ENCODE measurements at regions not wholly inside any gene's neighbourhood (a gene's known extent, or its start where the extent isn't known, plus 50 kb on each side); places are given as distances from the start of the nearest gene placed in this dataset.

GRCh38 chr4:116838609-116839008, 246.8 kb downstream of the TRAM1L1 start:
- Histone ChIP-seq H3K4me1 (ENCODE audit: control insufficient read depth in 2 of 2, insufficient read depth in 2 of 2, low read length in 2 of 2) (no peaks in the 10 kb centered on the region), H3K27ac (ENCODE audit: low read depth in 2 of 2, low read length in 2 of 2) (no peak overlapping the region), H3K27me3 (ENCODE audit: control insufficient read depth in 2 of 2, insufficient read depth in 2 of 2, low read length in 2 of 2) (no peaks in the 10 kb centered on the region), H3K36me3 (ENCODE audit: control insufficient read depth in 2 of 2, insufficient read depth in 2 of 2, low read length in 2 of 2) (no peaks in the 10 kb centered on the region), H3K9ac (ENCODE audit: low read depth in 1 of 2, low read length in 2 of 2) (no peak overlapping the region), H3K9me3 (ENCODE audit: control insufficient read depth in 2 of 2, low read length in 2 of 2) (no peaks in the 10 kb centered on the region), H3K4me3 (ENCODE audit: low read length in 2 of 2) (no peak overlapping the region)

DNA sequence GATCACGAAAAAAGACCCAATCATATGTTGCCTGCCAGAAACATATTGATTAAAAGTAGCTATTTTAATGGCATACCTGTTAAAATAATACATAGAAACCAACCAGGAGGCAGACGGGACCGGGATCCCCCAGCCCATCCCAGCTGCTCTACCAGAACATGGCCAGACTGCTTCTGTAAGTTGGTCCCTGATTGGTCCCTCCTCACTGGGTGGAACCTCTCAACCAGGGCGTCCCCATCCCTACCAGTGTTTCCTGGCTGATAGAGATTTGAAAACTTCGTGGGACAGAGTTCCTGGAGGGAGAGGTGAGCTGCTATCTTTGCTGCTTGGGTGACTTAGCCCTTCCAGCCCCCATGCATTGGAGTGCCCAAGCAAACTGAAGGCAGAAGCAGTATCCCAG, 256.2 kb downstream of the TRAM1L1 start:
- no peak overlapping the region for H3K9ac ChIP-seq (ENCODE audit: low read depth in 1 of 2, low read length in 2 of 2)

GRCh38 chr4:116824172-116824571, 261.2 kb downstream of the TRAM1L1 start:
- no peak overlapping the region for H3K27ac ChIP-seq (ENCODE audit: low read depth in 2 of 2, low read length in 2 of 2)
- no peak overlapping the region for H3K9ac ChIP-seq (ENCODE audit: low read depth in 1 of 2, low read length in 2 of 2)
- H3K27me3 ChIP-seq (ENCODE audit: control insufficient read depth in 2 of 2, insufficient read depth in 2 of 2, low read length in 2 of 2) = no peaks in the 10 kb centered on the region
- no peaks in the 10 kb centered on the region for H3K9me3 ChIP-seq (ENCODE audit: control insufficient read depth in 2 of 2, low read length in 2 of 2)
- H3K4me3 ChIP-seq (ENCODE audit: low read length in 2 of 2) = no peak overlapping the region
- H3K4me1 ChIP-seq (ENCODE audit: control insufficient read depth in 2 of 2, insufficient read depth in 2 of 2, low read length in 2 of 2) = no peaks in the 10 kb centered on the region
- H3K36me3 ChIP-seq (ENCODE audit: control insufficient read depth in 2 of 2, insufficient read depth in 2 of 2, low read length in 2 of 2) = no peaks in the 10 kb centered on the region

More for the DNA sequence above, 256.2 kb downstream of the TRAM1L1 start:
- H3K27me3 ChIP-seq (ENCODE audit: control insufficient read depth in 2 of 2, insufficient read depth in 2 of 2, low read length in 2 of 2) = no peaks in the 10 kb centered on the region
- H3K4me3 ChIP-seq (ENCODE audit: low read length in 2 of 2) = no peak overlapping the region
- no peak overlapping the region for H3K27ac ChIP-seq (ENCODE audit: low read depth in 2 of 2, low read length in 2 of 2)
- no peaks in the 10 kb centered on the region for H3K9me3 ChIP-seq (ENCODE audit: control insufficient read depth in 2 of 2, low read length in 2 of 2)
- H3K4me1 ChIP-seq (ENCODE audit: control insufficient read depth in 2 of 2, insufficient read depth in 2 of 2, low read length in 2 of 2) = no peaks in the 10 kb centered on the region
- H3K36me3 ChIP-seq (ENCODE audit: control insufficient read depth in 2 of 2, insufficient read depth in 2 of 2, low read length in 2 of 2) = no peaks in the 10 kb centered on the region

GRCh38 chr4:116811730-116812129, 273.6 kb downstream of the TRAM1L1 start:
- Histone ChIP-seq H3K27me3 (ENCODE audit: control insufficient read depth in 2 of 2, insufficient read depth in 2 of 2, low read length in 2 of 2) (no peaks in the 10 kb centered on the region), H3K36me3 (ENCODE audit: control insufficient read depth in 2 of 2, insufficient read depth in 2 of 2, low read length in 2 of 2) (no peaks in the 10 kb centered on the region), H3K4me3 (ENCODE audit: low read length in 2 of 2) (no peak overlapping the region), H3K9me3 (ENCODE audit: control insufficient read depth in 2 of 2, low read length in 2 of 2) (no peaks in the 10 kb centered on the region), H3K9ac (ENCODE audit: low read depth in 1 of 2, low read length in 2 of 2) (no peak overlapping the region), H3K4me1 (ENCODE audit: control insufficient read depth in 2 of 2, insufficient read depth in 2 of 2, low read length in 2 of 2) (no peaks in the 10 kb centered on the region), H3K27ac (ENCODE audit: low read depth in 2 of 2, low read length in 2 of 2) (no peak overlapping the region)

GRCh38 chr4:116796022-116796421, 289.4 kb downstream of the TRAM1L1 start:
- no peaks in the 10 kb centered on the region for H3K9me3 ChIP-seq (ENCODE audit: control insufficient read depth in 2 of 2, low read length in 2 of 2)
- H3K9ac ChIP-seq (ENCODE audit: low read depth in 1 of 2, low read length in 2 of 2) = no peak overlapping the region
- H3K4me3 ChIP-seq (ENCODE audit: low read length in 2 of 2) = no peak overlapping the region
- H3K36me3 ChIP-seq (ENCODE audit: control insufficient read depth in 2 of 2, insufficient read depth in 2 of 2, low read length in 2 of 2) = no peaks in the 10 kb centered on the region
- no peaks in the 10 kb centered on the region for H3K4me1 ChIP-seq (ENCODE audit: control insufficient read depth in 2 of 2, insufficient read depth in 2 of 2, low read length in 2 of 2)
- no peak overlapping the region for H3K27ac ChIP-seq (ENCODE audit: low read depth in 2 of 2, low read length in 2 of 2)
- no peaks in the 10 kb centered on the region for H3K27me3 ChIP-seq (ENCODE audit: control insufficient read depth in 2 of 2, insufficient read depth in 2 of 2, low read length in 2 of 2)

GRCh38 chr4:116788723-116789122, 296.7 kb downstream of the TRAM1L1 start:
- Histone ChIP-seq H3K4me1 (ENCODE audit: control insufficient read depth in 2 of 2, insufficient read depth in 2 of 2, low read length in 2 of 2) (no peaks in the 10 kb centered on the region), H3K9me3 (ENCODE audit: control insufficient read depth in 2 of 2, low read length in 2 of 2) (no peaks in the 10 kb centered on the region), H3K4me3 (ENCODE audit: low read length in 2 of 2) (no peak overlapping the region), H3K9ac (ENCODE audit: low read depth in 1 of 2, low read length in 2 of 2) (no peak overlapping the region), H3K36me3 (ENCODE audit: control insufficient read depth in 2 of 2, insufficient read depth in 2 of 2, low read length in 2 of 2) (no peaks in the 10 kb centered on the region), H3K27me3 (ENCODE audit: control insufficient read depth in 2 of 2, insufficient read depth in 2 of 2, low read length in 2 of 2) (no peaks in the 10 kb centered on the region), H3K27ac (ENCODE audit: low read depth in 2 of 2, low read length in 2 of 2) (no peak overlapping the region)

GRCh38 chr4:116755051-116755450, 330.3 kb downstream of the TRAM1L1 start:
- H3K9ac ChIP-seq (ENCODE audit: low read depth in 1 of 2, low read length in 2 of 2) = no peak overlapping the region
- no peaks in the 10 kb centered on the region for H3K36me3 ChIP-seq (ENCODE audit: control insufficient read depth in 2 of 2, insufficient read depth in 2 of 2, low read length in 2 of 2)
- H3K4me1 ChIP-seq (ENCODE audit: control insufficient read depth in 2 of 2, insufficient read depth in 2 of 2, low read length in 2 of 2) = no peaks in the 10 kb centered on the region
- no peak overlapping the region for H3K4me3 ChIP-seq (ENCODE audit: low read length in 2 of 2)
- H3K9me3 ChIP-seq (ENCODE audit: control insufficient read depth in 2 of 2, low read length in 2 of 2) = no peaks in the 10 kb centered on the region
- no peaks in the 10 kb centered on the region for H3K27me3 ChIP-seq (ENCODE audit: control insufficient read depth in 2 of 2, insufficient read depth in 2 of 2, low read length in 2 of 2)
- no peak overlapping the region for H3K27ac ChIP-seq (ENCODE audit: low read depth in 2 of 2, low read length in 2 of 2)

GRCh38 chr4:116752027-116752426, 333.3 kb downstream of the TRAM1L1 start:
- Histone ChIP-seq H3K27me3 (ENCODE audit: control insufficient read depth in 2 of 2, insufficient read depth in 2 of 2, low read length in 2 of 2) (no peaks in the 10 kb centered on the region), H3K9ac (ENCODE audit: low read depth in 1 of 2, low read length in 2 of 2) (no peak overlapping the region), H3K36me3 (ENCODE audit: control insufficient read depth in 2 of 2, insufficient read depth in 2 of 2, low read length in 2 of 2) (no peaks in the 10 kb centered on the region), H3K27ac (ENCODE audit: low read depth in 2 of 2, low read length in 2 of 2) (no peak overlapping the region), H3K4me3 (ENCODE audit: low read length in 2 of 2) (no peak overlapping the region), H3K9me3 (ENCODE audit: control insufficient read depth in 2 of 2, low read length in 2 of 2) (no peaks in the 10 kb centered on the region), H3K4me1 (ENCODE audit: control insufficient read depth in 2 of 2, insufficient read depth in 2 of 2, low read length in 2 of 2) (no peaks in the 10 kb centered on the region)

- Histone ChIP-seq H3K9me3 (ENCODE audit: control insufficient read depth in 2 of 2, low read length in 2 of 2) (no peaks in the 10 kb centered on the region), H3K4me1 (ENCODE audit: control insufficient read depth in 2 of 2, insufficient read depth in 2 of 2, low read length in 2 of 2) (no peaks in the 10 kb centered on the region), H3K36me3 (ENCODE audit: control insufficient read depth in 2 of 2, insufficient read depth in 2 of 2, low read length in 2 of 2) (no peaks in the 10 kb centered on the region), H3K27ac (ENCODE audit: low read depth in 2 of 2, low read length in 2 of 2) (no peak overlapping the region), H3K9ac (ENCODE audit: low read depth in 1 of 2, low read length in 2 of 2) (no peak overlapping the region), H3K27me3 (ENCODE audit: control insufficient read depth in 2 of 2, insufficient read depth in 2 of 2, low read length in 2 of 2) (no peaks in the 10 kb centered on the region), H3K4me3 (ENCODE audit: low read length in 2 of 2) (no peak overlapping the region)
These were observed 348.6 kb downstream of the TRAM1L1 start for GRCh38 chr4:116736756-116737155.

DNA sequence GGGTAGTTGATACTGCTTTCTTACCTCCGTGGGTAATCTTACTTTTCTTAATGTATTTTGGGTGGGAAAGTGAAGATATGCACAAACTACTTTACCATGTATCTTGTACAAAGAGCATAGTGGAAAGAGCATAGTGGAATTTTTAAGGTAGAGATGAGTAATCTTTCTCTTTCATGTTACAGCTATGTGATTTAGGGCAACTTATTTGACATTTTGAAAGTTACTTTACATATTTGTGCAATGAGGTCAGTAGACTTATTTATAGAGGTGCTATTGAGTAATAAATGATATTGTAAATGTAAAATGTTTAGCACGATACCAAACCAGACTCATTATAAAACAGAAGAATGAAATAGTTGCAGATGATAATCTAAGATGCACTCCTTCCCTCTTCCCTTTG, 351.2 kb downstream of the TRAM1L1 start:
- Histone ChIP-seq H3K9ac (ENCODE audit: low read depth in 1 of 2, low read length in 2 of 2) (no peak overlapping the region), H3K27me3 (ENCODE audit: control insufficient read depth in 2 of 2, insufficient read depth in 2 of 2, low read length in 2 of 2) (no peaks in the 10 kb centered on the region), H3K9me3 (ENCODE audit: control insufficient read depth in 2 of 2, low read length in 2 of 2) (no peaks in the 10 kb centered on the region), H3K4me3 (ENCODE audit: low read length in 2 of 2) (no peak overlapping the region), H3K4me1 (ENCODE audit: control insufficient read depth in 2 of 2, insufficient read depth in 2 of 2, low read length in 2 of 2) (no peaks in the 10 kb centered on the region), H3K36me3 (ENCODE audit: control insufficient read depth in 2 of 2, insufficient read depth in 2 of 2, low read length in 2 of 2) (no peaks in the 10 kb centered on the region), H3K27ac (ENCODE audit: low read depth in 2 of 2, low read length in 2 of 2) (no peak overlapping the region)

DNA sequence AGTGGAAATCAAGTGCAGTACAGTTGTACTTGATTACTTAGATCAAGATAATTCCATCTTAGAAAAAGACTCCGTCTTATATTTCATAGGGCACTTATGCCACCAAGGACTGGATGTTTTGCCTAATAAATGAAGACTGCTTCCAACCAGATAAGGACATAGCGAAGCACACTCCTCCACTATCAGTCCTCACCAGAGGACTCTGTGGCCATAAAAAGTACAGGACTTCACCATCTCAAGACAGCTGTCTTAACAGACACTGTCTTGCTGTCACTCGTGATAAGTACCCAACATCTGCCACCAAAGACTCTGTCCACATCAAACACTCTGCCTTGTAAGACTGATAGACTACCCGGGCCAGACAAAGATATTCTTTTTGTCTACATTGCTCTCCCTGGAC, 352.0 kb downstream of the TRAM1L1 start:
- Histone ChIP-seq H3K9ac (ENCODE audit: low read depth in 1 of 2, low read length in 2 of 2) (no peak overlapping the region), H3K4me3 (ENCODE audit: low read length in 2 of 2) (no peak overlapping the region), H3K36me3 (ENCODE audit: control insufficient read depth in 2 of 2, insufficient read depth in 2 of 2, low read length in 2 of 2) (no peaks in the 10 kb centered on the region), H3K27ac (ENCODE audit: low read depth in 2 of 2, low read length in 2 of 2) (no peak overlapping the region), H3K27me3 (ENCODE audit: control insufficient read depth in 2 of 2, insufficient read depth in 2 of 2, low read length in 2 of 2) (no peaks in the 10 kb centered on the region), H3K4me1 (ENCODE audit: control insufficient read depth in 2 of 2, insufficient read depth in 2 of 2, low read length in 2 of 2) (no peaks in the 10 kb centered on the region), H3K9me3 (ENCODE audit: control insufficient read depth in 2 of 2, low read length in 2 of 2) (no peaks in the 10 kb centered on the region)
